Fibroblast of mammary gland (primary cell): ENCODE measurements at regions not wholly inside any gene's neighbourhood (a gene's known extent, or its start where the extent isn't known, plus 50 kb on each side); places are given as distances from the start of the nearest gene placed in this dataset.
A peak's percentile ranks its signal among the peaks of the same experiment; 100 is the strongest.

Experiments
- DNase-seq: peaks from one replicate; pipeline ENCODE4 v3.0.0-alpha.2; 2010; ENCODE audit warnings: low read depth
- H3K4me3 ChIP-seq: 2 replicates; pipeline ENCODE4 v1.5.1; 2011; ENCODE audit warnings: low read depth, mild to moderate bottlenecking, low read length, moderate library complexity; ENCODE audit not compliant: control insufficient read depth
- CTCF ChIP-seq: conservative IDR thresholded peaks from 2 replicates; pipeline ENCODE4 v1.5.1; 2011; ENCODE audit warnings: low read depth, low read length, inconsistent platforms; ENCODE audit not compliant: control insufficient read depth, insufficient read depth

GRCh38 chr3:59423707-59424106 is 373.9 kb upstream of the CFAP20DC start:
- DNase-seq: no peak
- no peak for TF ChIP-seq CTCF
- no peak overlapping the region for H3K4me3 ChIP-seq

GRCh38 chr3:59422312-59422711 is 372.5 kb upstream of the CFAP20DC start:
- peak; percentile 91 for DNase-seq
- no peak overlapping the region for H3K4me3 ChIP-seq
- no peak for TF ChIP-seq CTCF

GRCh38 chr3:59418836-59419235 is 369.0 kb upstream of the CFAP20DC start:
- TF ChIP-seq CTCF: no peak
- no peak for DNase-seq
- no peak overlapping the region for H3K4me3 ChIP-seq

GRCh38 chr3:59412516-59412915 is 362.7 kb upstream of the CFAP20DC start:
- no peak overlapping the region for H3K4me3 ChIP-seq
- DNase-seq: peak; percentile 51
- no peak for TF ChIP-seq CTCF

- H3K4me3 ChIP-seq: no peak overlapping the region
- TF ChIP-seq CTCF: no peak
- DNase-seq: peak; percentile 35
These were observed 361.9 kb upstream of the CFAP20DC start for GRCh38 chr3:59411694-59412093.

GRCh38 chr3:59411186-59411585 is 361.4 kb upstream of the CFAP20DC start:
- no peak for DNase-seq
- no peak for TF ChIP-seq CTCF
- H3K4me3 ChIP-seq: no peak overlapping the region

GRCh38 chr3:59408047-59408624 is 358.3 kb upstream of the CFAP20DC start:
- no peak for DNase-seq
- no peak for TF ChIP-seq CTCF
- no peak overlapping the region for H3K4me3 ChIP-seq
